Stimulated activated CD4-positive, alpha-beta T cell treated with anti-CD3 and anti-CD28 coated beads, TNF-alpha, amount 100 ng/mL, for 4 hours (primary cell): ENCODE measurements at regions not wholly inside any gene's neighbourhood (a gene's known extent, or its start where the extent isn't known, plus 50 kb on each side); places are given as distances from the start of the nearest gene placed in this dataset.
"Not testable (repeated sequence)": the region's sequence is repeated elsewhere in the genome, so short reads cannot be mapped to it uniquely, and the experiment has no call there.

Experiments used
- DNase-seq, 3 experiments: peaks; one replicate each; pipeline ENCODE4 v3.0.0-alpha.2; 2020; ENCODE audit warnings: low read depth in 3 of 3

- DNase-seq, result no peak
These were observed 445.3 kb upstream of the KCNMB2 start for GRCh38 chr3:178090899-178091298.

GRCh38 chr3:178095522-178095921, 440.7 kb upstream of the KCNMB2 start:
- DNase-seq, result no peak

DNA sequence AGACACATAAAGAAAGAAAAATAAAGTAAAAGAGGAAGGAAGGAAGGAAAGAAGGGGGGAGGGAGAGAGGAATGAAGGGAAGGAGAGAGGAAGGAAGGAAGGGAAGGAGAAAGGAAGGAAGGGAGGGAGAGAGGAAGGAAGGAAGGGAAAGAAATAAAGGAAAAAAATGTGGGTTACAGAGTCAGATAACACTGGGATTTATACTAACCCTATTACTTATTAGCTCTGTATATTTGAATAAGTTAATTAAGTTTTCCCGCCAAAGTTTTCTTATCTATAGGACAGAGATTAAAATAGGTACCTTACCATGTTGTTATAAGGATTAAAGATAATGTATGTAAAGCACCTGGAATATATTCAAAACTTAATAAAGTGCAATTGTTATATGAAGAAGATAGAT, 439.3 kb upstream of the KCNMB2 start:
- no peak for DNase-seq

- no peak for DNase-seq
These were observed 438.7 kb upstream of the KCNMB2 start for GRCh38 chr3:178097576-178097975.

- no peak for DNase-seq
These were observed 437.0 kb upstream of the KCNMB2 start for GRCh38 chr3:178099274-178099673.

DNA sequence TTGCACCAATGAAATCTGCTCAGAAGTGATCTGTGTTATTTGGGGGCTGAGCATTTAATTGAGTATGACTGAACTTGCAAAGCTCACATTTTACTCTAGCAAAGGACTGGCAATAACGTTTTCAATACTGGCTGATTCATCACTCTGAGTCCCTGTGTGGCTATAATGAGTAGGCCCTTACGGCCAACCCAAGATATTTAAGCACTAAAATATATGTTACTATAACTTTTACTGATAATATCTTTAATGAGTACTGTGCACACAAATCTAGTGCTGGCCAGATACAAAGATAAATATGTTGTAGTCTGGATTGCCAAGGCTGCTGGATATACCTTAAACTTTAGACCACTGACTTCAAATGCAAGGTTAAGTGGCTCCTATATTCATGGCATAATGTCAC, 436.4 kb upstream of the KCNMB2 start:
- no peak for DNase-seq

GRCh38 chr3:178100908-178101307, 435.3 kb upstream of the KCNMB2 start:
- DNase-seq, result no peak

- no peak for DNase-seq
These were observed 433.1 kb upstream of the KCNMB2 start for GRCh38 chr3:178103140-178103539.

- DNase-seq, result no peak
These were observed 428.4 kb upstream of the KCNMB2 start for GRCh38 chr3:178107804-178108203.

DNA sequence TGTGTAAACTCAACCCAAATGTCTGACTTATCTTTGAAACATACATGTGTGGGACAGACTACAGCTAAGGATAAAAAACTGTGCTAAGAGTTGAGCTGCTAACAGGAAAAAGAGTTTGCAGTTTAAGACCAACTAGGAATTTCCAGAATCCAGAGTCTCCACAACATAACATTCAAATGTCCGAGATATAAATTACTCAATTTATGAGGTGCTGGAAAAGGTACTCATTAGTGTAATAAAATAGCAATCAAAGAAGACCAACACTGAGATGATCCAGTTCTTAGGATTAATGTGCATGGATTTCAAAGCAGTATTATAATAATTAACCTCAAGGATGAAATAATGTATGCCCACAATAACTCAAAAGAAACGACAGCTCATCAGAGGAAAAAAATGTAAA, 426.5 kb upstream of the KCNMB2 start:
- no peak for DNase-seq

DNA sequence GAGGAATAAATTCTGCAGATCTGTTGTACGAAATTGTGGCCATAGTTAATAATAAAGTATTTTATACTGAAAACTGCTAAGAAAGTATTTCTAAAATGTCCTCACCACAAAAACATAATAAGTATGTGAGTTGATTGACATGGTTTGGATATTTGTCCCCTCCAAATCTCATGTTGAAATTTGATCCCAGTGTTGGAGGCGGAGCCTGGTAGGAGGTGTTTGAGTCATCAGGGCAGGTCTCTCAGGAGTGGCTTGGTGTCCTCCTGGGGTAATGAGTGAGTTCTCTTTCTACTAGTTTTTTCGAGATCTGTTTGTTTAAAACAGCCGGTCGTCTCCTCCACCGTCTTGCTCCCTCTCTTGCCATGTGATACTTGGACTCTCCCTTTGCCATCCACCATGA, 424.1 kb upstream of the KCNMB2 start:
- DNase-seq, result no peak

- DNase-seq, result not testable (repeated sequence)
These were observed 423.7 kb upstream of the KCNMB2 start for GRCh38 chr3:178112552-178112951.

GRCh38 chr3:178117641-178118040, 418.6 kb upstream of the KCNMB2 start:
- no peak for DNase-seq

GRCh38 chr3:178119608-178120295, 416.5 kb upstream of the KCNMB2 start:
- not testable (repeated sequence) for DNase-seq

DNA sequence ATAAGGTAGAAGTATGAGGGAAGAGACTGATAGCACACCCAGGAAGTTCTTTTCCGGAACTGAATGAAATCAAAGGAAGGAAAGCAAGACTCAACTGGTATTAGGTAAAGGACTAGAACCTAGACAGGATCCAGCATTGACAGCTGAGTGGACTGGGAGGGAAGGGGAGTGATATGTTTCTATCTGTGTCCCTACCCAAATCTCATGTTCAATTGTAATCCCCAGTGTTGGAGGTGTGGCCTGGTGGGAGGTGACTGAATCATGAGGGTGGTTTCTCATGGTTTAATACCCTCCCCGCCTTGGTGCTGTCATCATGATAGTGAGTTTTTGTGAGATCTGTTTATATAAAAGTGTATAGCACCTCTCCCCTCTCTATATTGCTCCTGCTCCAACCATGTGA, 415.9 kb upstream of the KCNMB2 start:
- no peak for DNase-seq

GRCh38 chr3:178126686-178127085, 409.6 kb upstream of the KCNMB2 start:
- DNase-seq, result no peak

DNA sequence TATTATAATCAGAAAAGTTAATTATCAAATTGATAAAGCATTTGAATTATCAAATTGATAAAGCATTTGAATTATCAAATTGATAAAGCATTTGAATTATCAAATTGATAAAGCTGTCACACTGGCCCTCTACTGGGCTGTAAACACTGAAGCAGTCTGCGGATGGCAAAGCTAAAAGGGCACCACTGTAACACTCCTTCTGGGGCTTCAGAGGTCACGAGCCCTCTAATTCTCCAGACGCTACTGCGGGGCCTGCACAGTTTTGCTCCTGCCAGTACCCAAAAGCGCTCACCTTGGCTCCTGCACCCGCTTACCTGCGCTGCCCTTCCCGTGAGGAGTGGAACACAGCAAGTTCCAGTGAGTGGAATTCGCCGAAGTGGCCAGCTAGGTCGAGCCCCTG, 409.0 kb upstream of the KCNMB2 start:
- DNase-seq, result no peak

GRCh38 chr3:178129109-178129508, 407.1 kb upstream of the KCNMB2 start:
- no peak for DNase-seq

DNA sequence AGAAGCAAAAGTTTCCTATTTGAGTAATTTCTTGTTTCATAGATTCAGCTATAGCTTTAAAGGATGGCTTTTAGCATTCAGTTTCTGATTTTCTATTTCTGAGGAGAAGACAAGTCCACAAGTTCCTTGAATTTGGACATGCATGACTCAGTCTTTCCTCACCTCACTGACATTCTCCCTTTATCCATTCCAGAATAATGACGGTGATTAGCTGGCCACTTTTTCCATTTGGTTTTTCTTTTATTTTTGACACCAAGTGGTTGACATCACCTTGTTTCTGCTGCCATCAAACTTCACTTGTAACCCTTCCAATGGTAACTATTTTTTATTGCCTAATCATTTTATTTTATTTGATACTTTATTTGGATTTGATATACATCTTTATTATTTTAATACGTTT, 404.4 kb upstream of the KCNMB2 start:
- no peak for DNase-seq

DNA sequence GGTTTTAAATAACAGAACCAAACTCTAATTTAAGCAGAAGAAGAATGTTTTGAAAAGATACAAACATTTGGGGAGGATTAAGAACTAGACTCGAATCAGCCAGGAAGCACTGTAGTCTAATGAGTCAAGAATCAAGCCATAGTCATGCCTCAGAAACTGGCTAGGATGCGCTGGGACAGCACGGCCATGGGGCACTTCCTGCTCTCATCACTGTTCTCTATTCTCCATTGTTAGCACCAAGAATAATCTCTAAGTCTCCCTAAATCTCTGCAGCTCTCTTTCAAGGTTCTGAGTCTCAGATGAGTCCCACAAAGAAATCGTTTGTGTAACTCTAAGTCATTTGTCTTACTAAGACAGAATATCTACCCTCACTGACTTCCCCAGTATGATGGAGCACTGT, 399.0 kb upstream of the KCNMB2 start:
- DNase-seq, result no peak

DNA sequence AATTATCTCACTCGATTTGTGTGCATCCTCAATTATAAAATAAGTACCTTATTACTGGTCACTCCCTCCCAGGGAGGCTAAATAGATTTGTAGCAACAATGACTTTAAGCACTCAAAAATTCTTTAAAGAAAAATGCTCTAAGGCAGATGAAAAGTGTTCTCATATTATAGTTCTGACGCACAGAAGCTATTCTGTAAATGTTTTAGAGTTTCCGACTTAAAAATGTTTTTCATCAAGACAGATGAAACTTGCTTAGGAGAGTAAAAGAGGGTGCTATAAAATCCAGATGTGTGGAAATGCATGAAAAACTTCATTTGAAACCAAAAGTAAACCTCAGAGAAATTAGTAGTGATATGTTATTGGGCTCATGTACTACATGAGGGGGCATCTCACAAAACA, 398.4 kb upstream of the KCNMB2 start:
- no peak for DNase-seq

GRCh38 chr3:178139116-178139515, 397.1 kb upstream of the KCNMB2 start:
- no peak for DNase-seq

DNA sequence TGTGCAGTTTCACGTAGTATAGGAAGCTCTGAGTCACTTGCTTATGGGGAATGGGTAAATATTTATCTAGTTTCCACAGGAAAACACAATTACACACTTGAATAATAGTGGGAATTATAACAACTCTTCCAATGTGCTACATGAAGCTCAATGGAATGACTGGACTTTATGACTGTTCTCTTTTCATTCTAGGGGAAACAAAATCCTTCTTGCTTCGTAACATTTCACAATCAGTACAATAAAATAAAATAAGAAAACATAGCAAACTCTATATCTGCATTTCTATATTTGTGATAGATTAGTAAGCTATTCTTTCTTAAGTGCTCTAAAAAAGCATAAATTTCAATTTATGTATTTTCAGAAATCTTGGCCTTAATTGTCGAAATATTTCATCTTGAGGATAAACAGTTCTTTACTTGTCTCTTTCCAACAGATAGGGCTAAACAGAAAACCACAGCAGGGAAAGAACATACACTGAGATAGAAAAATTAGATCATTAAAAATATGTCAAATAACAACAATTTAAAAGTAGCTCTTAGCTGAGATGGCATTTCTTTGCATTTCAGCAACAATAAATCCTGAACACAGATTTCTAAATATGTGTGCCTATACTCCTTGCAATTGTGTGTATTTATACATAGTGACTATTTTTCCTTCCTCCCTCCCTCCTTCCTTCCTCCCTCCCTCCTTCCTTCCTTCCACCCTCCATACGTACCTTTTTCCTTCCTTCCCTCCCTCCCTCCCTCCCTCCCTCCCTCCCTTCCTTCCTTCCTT, 395.5 kb upstream of the KCNMB2 start:
- no peak for DNase-seq

DNA sequence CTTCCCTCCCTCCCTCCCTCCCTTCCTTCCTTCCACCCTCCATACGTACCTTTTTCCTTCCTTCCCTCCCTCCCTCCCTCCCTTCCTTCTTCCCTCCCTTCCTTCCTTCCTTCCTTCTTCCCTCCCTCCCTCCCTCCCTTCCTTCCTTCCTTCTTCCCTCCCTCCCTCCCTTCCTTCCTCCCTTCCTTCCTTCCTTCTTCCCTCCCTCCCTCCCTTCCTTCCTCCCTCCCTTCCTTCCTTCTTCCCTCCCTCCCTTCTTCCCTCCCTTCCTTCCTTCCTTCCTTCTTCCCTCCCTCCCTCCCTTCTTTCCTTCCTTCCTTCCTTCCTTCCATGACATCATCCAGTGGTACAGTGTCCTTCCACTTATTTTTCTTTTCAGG, 394.9 kb upstream of the KCNMB2 start:
- DNase-seq, result not testable (repeated sequence)
